ENCODE measurements at regions not wholly inside any gene's neighbourhood (a gene's known extent, or its start where the extent isn't known, plus 50 kb on each side); places are given as distances from the start of the nearest gene placed in this dataset.
"Not testable (repeated sequence)": the region's sequence is repeated elsewhere in the genome, so short reads cannot be mapped to it uniquely, and the experiment has no call there.

DNA sequence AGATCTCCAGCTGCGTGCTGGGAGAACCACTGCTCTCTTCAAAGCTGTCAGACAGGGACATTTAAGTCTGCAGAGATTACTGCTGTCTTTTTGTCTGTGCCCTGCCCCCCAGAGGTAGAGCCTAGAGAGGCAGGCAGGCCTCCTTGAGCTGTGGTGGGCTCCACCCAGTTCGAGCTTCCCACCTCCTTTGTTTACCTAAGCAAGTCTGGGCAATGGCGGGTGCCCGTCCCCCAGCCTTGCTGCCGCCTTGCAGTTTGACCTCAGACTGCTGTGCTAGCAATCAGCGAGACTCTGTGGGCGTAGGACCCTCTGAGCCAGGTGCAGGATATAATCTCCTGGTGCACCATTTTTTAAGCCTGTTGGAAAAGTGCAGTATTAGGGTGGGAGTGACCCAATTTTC lies 128.6 kb downstream of the ACTR3 start:
- DNase-seq (ENCODE audit: low spot score), result not testable (repeated sequence)

DNA sequence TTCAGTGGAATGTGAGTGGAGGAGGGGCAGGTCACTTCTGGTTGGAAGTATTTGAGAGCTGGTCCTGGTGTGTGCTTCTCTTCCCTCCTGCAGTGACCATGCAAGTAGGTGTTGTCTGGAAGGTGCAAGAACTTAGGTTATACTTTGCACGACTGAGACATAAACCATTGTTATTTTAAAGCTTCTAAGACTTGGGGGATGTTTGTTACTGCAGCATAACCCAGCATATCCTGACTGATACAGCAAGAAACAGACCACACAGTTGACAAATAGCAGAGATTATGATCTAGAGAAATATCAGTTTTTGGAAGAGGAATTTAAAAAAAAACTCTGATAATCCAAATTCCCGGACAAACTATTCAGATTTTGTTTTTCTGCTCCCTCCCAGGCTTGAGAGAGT lies 130.8 kb downstream of the ACTR3 start:
- no peak for DNase-seq (ENCODE audit: low spot score)

DNA sequence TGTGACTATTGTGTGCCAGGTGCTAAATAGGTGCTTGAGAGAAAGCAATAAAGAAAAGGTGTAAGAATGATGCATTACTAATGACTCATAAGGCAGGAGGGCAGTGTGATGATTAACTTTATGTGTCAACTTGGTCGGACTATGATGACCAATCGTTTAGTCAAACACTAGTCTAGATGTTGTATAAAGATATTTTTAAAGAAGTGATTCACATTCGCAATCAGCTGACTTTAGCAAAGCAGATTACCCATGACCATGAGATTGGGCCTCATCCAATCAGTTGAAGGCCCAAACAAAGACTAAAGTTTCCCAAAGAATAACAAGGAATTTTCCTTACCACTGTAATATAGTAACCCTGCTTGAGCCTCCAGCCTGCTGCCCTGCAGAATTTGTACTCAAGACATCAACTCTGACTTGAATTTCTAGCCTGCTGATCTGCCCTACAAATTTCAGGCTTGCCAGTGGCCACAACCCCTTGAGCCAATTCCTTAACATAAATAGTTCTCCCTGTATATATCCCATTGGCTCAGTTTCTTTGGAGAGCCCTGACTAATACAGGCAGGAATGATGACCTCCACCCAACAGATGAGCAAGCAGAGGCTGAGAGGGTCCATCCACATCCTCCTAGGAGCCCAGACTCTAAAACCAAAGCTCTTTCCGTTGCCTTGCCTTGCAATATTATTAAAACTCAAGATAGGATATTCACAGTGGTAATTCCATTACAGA lies 132.6 kb downstream of the ACTR3 start:
- DNase-seq (ENCODE audit: low spot score), result peak; percentile 96

DNA sequence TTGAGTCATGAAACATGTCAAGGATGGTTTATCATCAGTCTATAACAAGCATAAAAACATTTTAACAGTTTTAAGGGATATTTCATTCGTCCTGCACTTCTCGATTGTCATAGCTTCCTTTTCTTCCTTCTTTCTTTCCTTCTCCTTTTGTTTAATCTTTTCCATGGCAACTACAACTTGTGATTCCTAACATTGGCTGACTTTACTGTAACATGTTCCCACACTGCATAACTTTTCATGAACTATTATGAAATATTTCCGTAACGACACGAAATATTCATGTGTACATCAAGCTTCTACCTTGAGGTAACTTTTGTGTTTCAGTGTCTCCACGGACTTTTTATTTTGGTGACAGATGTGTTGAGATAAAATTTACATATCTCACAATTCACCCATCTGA lies 134.4 kb downstream of the ACTR3 start:
- no peak for DNase-seq (ENCODE audit: low spot score)

DNA sequence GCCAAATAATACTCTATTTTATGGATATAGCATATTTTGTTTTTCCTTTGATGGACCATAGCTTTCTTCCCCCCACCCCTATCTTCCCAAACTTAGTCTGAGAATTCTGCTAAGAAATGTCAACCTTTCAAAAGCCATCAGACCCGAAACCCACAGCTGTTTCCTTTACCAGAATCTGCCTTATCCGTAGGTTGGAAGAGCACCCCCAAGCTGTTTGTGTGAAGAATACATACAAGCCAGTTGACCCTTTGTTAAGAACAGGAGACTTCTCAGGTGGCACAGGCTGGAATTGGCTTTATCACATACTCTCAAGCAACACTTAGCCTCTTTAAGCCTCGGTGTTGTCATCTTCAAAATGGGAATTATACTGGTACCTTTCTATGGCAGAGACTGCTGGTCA lies 135.1 kb downstream of the ACTR3 start:
- DNase-seq (ENCODE audit: low spot score), result no peak

DNA sequence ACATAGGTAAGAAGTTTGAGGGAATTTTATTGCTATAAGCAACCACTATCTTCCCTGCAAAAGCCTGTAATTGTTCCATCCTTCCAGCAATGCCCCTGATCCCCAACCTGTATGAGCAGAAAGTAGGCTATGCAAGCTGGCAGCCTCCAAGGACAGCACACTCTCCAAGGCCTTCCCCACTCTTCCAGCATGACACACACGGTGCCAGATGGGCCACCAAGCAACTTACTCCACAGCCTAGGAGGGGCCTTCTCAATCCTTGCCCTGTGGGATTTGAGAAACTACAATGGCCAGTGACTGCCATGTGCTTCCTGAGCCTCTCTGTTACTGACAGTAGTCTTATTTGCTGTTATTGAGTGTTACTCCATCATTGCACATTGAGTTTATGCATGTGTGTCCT lies 137.5 kb downstream of the ACTR3 start:
- DNase-seq (ENCODE audit: low spot score), result no peak

DNA sequence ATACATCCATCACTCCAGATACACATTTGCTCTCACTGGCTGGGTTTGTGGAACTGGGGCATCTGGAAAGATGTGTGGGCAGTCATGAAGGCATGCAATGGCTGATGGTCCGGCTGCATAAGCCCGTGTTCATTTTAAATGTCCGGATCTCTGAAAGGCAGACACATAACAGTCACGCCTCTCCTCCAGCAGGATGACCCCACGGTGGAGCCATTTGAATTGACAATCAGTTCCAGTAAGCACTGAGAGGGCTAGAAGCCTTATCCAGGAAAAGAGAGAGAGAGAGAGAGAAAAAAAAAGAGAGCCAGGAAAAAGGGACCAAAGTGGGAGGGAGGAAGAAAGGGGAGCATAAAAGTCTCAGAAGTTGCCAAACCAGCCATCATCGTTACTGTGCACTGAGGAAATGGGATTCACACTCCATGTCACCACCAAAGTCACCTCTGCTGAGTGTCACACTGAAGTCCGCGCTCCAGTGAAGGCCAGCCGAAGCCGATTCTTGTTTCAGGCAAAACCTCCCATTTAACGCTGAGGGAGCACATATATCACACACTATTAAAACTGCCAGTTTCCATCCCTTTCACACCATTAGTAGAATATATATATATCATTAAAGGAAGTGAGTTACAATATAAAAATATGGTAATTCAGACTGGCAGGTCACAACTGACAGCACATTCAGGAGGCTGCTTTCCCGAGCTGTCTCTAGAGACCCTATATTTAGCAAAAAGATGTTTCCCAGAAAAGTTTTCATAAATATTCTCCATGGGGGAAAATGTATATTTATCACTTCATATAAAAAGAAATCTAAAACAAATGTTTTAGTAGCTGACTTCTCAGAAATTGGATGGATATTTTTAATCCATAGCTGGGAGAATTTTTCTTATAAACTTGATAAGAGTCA lies 142.0 kb downstream of the ACTR3 start:
- DNase-seq (ENCODE audit: low spot score), result no peak

DNA sequence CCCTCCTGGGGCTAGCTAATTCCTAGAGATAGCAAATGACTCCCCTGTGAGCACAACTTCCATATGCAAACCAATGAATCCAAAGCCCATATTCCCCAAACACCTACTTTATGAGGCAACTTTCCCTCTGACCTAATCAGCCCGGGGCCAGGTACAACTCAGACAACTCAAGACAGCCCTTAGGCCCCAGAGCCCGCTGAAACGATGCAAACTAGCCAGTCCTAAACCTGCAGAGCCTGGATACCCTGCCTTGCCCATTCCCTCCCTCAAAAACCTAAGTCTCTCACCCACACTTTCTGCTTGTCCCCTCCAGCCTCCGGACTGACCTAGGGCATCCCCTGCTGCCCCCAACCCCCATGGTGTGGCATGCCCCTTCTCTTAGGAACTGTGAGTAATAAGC lies 142.8 kb downstream of the ACTR3 start:
- DNase-seq (ENCODE audit: low spot score), result no peak

DNA sequence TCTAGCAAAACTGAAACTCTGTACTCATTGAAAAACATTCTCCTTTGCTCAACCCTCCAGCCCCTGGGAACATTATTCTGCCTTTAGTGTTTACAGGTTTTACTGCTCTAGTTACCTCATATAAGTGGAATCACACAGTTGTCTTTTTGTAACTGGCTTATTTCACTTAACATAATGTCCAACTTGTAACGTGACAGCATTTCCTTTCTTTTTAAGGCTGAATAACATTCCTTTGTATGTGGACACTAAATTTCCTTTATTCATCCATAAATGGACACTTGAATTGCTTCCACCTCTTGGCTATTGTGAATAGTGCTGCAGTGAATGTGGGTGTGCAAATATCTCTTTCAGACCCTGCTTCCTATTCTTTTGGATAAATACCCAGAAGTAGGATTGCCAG lies 144.9 kb downstream of the ACTR3 start:
- no peak for DNase-seq (ENCODE audit: low spot score)

DNA sequence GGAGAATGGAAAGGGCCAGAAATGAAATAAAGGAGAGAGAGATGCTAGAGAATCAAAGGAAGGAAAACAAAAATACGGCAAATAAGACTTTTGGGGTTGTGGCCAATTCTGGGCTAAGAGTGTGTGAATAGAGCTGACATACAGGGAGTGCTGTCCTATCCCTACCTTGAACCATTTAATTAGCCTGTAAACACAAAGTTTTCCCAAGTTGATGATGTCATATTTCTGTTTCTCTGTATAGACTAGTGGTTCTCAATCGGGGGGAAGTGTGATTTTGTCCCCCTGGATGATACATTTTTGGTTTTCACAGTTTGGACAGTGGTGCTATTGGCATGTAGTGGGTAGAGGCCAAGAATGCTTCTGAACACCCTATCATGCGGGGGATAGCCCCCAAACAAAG lies 148.8 kb downstream of the ACTR3 start:
- DNase-seq (ENCODE audit: low spot score), result no peak

DNA sequence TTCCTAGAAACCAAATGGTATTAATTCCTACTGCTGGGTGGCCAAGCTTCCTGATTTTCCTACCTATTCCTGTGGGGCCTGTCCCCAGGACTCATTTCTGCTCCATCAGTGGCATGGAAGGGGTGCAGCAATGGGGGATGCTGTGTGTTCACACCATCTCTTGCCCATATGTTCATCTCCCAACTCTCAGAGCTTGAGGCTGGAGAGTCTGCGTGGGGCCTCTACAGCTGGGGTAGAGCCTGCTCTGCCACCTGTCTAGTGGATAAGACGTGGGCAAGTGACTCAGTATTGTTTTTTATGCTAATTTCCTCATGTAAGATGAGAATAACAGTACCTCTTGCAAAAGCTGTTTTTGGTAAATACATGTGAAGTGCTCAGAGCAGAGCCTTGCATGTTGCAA lies 149.8 kb downstream of the ACTR3 start:
- no peak for DNase-seq (ENCODE audit: low spot score)

DNA sequence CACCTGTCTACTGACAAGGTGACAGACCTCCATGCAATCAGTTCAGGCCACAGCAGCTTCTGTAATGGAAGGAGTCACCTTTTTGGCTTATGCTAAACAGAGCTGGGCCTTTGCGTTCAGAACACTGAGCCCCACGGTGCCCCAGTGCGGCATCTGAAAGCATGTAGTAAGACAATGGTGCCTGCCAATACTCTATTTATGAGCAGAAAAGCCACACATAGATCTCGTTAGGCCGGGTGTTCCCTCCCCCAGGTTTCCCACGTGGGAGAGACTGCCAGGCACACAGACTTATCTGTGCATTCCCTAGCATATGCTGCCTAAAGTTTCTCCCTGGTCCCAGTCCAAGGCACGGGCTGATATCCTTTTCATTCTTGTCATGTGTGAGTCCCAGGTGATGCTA lies 150.9 kb downstream of the ACTR3 start:
- DNase-seq (ENCODE audit: low spot score), result no peak

DNA sequence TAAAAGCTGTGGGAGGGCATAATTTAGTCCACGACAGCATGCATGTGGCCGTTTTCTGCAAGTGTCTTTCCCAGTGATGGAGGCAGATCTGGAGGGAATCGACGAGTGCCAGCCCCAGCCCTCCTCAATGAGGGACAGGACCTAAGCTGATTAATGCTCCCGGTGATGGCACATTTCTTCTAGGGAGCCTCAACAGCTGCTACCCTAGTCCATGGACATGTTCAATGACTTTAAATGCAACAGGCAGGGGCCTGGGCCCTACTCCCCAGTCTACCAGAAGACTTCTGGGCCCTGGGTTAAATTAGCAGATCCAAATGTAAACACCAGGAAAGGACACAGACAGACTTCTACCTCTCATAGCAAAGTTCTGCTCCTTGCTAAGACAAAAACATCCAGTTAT lies 155.1 kb downstream of the ACTR3 start:
- no peak for DNase-seq (ENCODE audit: low spot score)

DNA sequence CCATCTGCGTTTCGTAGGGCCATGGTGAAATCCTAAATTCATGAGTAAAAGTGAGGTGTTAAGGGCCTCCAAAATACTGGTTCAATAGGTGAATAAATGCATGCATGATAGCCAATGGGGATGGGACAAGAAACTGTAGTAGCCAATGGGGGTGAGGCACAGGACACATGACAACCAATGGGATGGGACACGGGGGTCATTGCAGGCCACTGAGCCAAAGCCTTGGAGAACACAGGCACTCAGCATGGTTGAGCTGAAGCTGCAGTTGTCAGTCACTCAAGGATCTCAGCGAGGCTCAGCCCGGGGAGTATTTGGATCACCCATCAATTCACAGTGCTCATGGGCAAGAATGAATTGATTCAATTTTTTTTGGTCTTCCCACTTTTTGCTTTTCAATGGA lies 156.5 kb downstream of the ACTR3 start:
- DNase-seq (ENCODE audit: low spot score), result no peak

DNA sequence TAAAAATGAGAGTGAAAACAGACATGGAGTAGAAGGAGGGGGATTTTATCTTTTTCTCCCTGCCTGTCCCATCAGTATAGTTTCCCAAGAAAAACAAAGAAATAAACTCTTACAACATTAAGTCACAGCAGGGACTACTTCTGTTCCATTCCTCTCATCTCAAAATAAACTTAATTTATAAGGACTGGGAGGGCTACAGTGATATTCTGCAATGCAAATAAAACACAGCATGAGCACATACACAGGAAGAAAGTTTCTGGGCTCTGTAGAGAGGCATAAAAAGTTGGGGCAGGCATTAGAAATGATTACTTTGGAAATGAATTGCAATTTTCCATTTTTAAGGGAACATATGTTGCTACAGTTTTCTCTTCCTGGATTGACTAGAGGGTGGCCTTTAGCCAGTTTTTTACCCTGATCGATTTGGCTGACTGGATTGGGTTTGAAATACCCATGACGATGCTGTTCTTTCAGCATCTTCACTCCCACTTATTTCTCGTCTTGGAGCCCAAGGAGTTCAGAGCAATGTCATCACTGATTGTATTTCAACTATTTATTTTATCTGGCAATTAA lies 157.1 kb downstream of the ACTR3 start:
- no peak for DNase-seq (ENCODE audit: low spot score)

DNA sequence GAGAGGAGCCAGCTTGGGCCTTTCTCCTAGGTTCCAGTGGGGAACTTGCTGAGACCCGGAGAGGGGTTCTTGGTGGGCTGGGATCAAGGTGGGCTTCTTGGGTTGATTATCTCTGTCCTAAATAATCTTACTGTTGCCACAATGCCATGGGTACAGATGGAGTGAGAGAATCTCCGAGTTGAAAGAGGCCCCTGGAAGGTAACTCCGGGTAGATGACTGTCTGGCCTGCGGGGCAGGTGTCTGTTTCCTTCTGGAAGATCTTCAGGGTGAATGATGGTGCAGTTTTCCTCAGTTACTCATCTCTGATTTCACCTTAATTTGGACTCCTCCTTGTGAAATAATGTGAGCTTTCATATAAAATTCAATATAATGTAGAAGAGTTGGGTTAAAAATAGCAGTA lies 159.4 kb downstream of the ACTR3 start:
- DNase-seq (ENCODE audit: low spot score), result no peak

DNA sequence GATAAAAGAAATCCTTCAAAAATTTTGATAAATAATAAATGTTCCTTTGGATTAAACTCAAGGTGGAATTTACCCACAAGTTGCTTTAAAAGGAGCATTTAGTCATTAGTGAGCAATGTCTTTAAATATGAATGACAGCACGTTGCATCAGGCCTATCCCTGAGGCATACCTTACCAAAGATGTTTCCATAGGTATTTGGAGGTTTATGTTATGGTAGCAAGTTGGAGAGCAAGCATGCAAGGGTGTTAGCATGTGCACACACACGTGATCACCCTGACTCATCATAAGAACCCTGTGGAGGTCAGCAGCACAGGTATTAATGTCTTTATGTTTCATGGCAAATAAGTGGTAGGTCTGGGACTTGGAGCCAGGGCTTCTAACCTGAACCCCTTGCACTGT lies 159.9 kb downstream of the ACTR3 start:
- no peak for DNase-seq (ENCODE audit: low spot score)

DNA sequence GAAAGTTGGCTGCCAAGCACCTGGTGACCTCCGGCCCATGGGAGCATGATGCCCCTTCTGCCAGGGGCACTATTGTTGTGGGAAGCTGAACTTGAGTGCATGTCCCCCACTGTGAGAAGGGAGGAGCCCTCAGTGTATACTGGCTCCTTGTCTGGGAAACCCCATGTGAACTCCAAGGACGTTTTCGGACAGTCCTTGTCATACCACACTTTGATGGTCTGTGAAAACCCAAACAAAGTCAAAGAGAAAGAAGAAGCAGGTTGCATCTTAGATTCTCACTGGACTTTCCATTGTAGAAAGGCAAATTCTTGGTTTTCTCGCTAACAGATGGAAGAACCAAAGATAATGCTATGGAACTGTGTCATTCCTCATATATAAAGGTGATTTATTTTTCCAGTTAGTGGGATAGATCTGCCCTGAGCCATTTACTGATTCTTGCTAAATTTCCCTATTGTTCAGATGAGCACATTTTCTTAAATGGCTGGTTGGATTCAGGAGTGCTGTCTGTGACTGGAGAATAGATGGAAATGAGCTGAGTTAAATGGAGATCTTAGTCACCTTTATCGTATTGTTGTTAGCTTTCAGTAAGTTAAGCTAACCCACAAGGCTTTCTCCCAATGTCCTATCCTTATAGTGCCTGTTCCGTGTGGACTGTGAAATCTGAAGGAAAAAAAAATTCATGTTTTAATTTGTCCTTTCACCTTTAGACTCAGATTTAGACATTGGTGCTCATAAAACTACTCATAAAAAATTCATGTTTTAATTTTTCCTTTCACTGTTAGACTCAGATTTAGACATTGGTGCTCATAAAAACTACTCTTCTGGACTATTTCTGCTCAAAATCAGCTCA lies 166.6 kb downstream of the ACTR3 start:
- DNase-seq (ENCODE audit: low spot score), result no peak

DNA sequence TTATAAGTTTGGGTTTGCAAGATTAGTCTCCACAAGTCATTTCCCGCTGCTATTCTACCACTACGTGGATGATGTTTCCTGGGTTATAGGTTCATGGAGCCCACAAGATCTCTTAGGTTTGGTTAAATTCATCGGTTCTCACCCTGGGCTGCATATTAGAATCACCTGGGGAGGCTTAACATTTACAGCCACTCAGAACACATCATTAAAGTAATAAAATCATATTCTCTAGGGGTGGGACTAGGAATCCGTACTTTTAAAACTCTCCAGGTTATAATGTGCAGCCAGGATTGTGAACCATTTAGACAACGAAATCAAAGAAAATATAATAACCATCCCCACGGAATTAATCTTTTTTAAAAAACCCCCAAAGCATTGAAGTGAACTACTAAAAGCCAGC lies 167.7 kb downstream of the ACTR3 start:
- no peak for DNase-seq (ENCODE audit: low spot score)

DNA sequence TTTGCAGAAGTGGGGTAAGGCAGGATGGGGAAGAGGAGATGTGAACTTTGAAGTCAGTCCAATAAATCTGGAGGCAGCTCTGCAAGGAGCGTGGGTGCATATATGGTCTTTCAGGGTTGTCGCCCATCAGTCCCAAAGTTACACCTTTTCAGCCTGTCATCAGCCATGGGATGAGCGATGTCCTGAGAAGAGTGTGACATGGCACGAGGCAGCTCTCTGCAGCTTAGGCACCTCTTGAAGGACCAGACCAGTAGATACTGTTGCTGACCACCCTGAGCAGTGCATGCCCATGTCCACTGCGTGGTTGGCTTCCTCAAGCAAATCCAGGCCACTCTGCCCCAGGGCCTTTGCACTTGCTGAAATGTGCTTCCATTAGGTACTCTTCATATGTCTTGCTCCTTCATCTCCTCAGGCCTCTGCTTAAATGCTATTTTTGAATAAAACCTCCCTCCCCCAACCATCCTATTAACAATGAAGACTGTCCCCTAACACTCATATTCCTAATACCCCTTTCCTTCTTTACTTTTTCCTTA lies 171.7 kb downstream of the ACTR3 start:
- DNase-seq (ENCODE audit: low spot score), result no peak

DNA sequence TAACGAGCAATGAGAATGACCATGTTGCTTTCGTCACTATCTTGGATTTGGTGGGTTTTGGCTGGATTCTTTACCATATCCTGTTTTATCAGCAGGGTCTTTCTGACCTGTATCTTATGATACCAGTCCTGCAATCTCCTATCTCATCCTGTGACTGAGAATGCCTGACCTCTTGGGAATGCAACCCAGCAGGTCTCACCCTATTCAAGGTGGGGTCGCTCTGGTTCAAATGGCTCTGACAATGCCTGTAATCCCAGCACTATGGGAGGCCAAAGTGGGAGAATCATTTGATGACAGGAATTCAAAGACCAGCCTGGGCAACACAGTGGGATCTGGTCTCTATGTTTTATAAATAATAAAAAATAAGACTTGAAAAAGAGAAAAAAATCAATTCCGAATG lies 173.5 kb downstream of the ACTR3 start:
- no peak for DNase-seq (ENCODE audit: low spot score)

DNA sequence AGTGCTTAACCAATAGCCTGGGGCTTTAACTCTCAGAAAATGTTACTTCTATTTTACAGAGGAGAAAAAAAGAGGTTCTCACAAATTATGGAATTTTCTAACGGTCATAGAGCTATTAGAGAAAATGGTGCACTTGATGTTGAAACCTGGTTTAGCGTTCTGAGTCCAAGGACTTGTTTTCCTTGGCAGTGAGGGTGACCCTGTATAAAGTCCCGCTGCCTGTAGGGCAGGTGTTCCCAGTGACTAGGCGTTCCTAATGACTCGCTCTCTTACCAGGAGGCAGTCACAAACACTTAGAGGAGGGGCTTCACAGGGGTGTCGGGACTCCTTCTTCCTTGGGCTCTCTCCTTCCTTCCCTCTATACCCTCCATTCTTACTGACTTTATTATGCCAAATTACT lies 175.8 kb downstream of the ACTR3 start:
- DNase-seq (ENCODE audit: low spot score), result no peak

Measured in A172 (cell line).